ENCODE measurements at regions not wholly inside any gene's neighbourhood (a gene's known extent, or its start where the extent isn't known, plus 50 kb on each side); places are given as distances from the start of the nearest gene placed in this dataset.
"Not testable (repeated sequence)": the region's sequence is repeated elsewhere in the genome, so short reads cannot be mapped to it uniquely, and the experiment has no call there.

GRCh38 chr3:30469133-30469532 lies 137.3 kb upstream of the TGFBR2 start:
- no peak for DNase-seq (ENCODE audit: low spot score)

DNA sequence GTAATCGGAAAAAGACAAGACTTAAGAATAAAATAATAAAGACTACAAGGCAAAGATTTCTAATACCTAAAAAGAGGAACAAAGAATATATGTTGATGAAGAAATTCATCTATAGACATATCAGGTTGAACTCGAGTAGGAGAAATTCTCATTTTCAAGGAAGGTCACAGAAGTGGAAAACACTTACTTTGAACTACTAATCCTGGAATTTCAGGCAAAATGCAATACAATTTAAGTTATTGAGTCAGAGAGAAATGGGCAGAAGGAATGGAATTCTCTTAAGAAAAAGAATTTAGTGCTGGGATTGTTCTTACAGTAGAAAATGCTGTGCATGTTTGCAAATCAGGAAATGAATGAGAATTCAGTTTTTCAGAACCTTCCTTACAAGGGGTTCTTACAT lies 135.9 kb upstream of the TGFBR2 start:
- DNase-seq (ENCODE audit: low spot score): no peak

DNA sequence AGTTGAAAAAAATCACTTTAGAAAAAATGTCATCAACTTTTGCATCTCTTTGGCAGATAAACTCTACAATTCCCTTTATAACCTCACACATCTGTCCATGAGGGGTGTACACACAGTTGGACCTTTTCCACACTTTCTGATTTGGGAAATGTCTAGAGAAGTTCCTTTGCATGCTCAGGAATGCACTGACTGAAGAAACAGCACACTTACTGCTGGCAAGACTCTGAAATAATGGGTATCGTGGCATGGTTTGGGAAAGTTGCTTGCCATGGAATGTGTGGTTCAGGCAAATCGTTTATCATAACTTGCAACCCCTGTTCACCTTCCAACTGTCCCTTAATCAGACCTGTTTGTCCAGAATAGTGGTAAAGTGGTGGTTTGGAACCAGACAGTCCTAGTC lies 135.3 kb upstream of the TGFBR2 start:
- no peak for DNase-seq (ENCODE audit: low spot score)

DNA sequence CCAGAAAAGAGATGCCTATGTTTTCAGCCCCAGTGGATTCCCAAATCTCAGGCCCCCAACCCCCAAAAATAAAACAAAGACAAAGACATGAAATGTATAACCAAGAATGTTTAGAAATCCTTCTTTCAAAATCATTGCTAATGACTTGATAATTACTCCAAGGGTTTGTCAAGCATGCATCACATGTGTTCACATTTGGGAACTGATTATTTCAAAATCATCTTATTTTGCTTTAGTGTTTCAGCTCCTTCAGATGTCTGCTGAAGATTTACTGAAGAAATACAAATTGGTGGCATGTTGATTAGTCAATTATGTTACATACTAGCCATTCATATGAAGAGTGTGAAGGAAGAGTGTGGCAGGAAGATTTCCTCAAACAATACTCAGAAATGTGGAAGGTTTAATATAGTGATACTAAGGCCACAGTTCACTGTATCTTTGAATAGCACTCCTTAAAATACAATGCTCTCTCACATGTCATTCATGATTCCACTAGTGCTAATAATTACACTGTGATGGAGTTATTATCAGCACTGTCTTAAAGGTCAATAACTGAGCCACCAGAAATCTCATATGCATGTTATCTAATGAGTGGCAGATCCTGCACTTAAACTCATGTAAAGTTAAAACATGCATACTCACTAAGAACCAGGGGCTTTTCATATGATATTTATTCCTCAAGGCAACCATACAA lies 134.5 kb upstream of the TGFBR2 start:
- DNase-seq (ENCODE audit: low spot score): no peak

GRCh38 chr3:30473374-30474051 lies 132.9 kb upstream of the TGFBR2 start:
- DNase-seq (ENCODE audit: low spot score): no peak

- DNase-seq (ENCODE audit: low spot score): no peak
Measured at GRCh38 chr3:30474371-30474770, 132.0 kb upstream of the TGFBR2 start.

GRCh38 chr3:30475038-30475808 lies 131.2 kb upstream of the TGFBR2 start:
- no peak for DNase-seq (ENCODE audit: low spot score)

GRCh38 chr3:30475809-30476178 lies 130.6 kb upstream of the TGFBR2 start:
- no peak for DNase-seq (ENCODE audit: low spot score)

DNA sequence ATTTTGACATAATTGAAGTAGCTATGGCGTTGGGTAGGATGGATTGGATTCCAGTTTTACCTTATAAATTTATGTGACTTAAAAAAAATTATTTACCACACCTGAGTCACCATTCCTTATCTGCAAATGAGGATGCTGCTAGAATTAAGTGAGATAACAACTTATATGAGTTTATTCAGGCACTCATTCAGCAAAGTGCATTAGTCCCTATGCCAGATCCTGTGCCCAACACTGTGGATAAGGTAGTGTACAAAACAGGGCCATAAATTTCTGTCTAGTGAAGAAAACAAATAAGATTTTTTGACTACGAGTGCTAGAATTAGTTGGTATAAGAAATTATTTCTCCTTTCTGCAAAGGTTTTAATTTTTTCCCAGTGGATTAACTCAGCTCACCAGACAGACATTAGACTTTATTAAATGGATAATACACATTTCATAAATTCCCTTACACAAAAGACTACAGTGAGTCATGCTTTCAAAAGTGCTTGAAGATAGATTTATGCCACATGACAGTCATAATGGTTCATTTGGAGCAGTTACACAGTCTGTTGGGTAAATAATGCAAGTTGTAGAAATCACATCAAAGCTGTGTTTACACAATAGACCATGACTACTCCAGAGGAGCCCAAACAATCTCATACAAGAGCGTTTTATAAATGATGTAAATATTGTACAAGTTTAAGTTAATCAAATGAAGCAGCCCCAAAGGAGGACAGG lies 129.9 kb upstream of the TGFBR2 start:
- DNase-seq (ENCODE audit: low spot score): peak; percentile 36

DNA sequence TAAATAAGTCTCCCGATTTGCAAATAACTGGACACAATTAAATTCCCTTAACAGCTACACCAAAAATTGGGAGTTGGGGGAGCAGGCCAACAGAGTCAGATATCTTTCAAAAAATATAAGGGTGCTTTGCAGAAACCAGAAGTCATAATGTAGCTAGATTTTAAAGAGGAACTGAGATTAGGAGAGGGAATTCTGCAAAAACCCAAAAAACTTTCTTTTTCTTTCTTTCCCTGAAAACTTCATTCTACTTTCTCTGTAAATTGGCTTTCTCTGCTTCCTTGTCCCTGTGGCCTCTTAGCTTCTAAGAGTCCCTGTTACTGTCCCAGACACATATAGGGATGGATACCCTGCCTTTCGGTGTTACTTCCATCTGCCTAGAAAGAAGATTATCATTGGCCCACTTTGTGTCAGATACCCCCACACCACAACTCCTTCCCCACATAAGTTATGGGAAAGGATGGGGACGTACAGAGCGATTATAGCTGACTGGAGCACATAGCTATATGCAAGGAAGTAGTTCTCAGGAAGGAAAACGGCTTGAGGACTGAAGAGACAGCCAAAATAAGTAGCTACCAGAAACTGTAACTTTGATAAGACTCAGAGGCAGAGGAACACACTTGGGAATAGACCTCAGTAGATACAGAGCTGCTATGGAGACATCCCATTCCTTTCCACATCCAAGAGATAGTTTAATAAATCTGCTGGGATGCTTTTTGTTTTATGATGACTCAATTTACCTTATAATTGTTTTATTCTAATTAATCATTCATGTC lies 129.1 kb upstream of the TGFBR2 start:
- no peak for DNase-seq (ENCODE audit: low spot score)

DNA sequence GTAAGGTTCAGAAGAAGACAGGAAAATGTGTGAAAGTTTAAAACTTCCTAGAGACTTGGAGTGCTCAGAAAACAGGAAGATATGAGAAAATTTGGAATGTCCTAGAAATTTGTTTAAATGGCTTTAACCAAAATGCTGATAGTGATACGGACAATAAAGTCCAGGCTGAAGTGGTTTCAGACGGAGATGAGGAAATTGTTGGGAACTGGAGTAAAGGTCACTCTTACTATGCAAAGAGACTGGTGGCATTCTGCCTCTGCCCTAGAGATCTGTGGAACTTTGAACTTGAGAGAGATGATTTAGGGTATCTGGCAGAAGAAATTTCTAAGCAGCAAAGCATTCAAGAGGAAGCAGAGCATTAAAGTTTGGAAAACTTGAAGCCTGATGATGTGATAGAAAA lies 126.7 kb upstream of the TGFBR2 start:
- DNase-seq (ENCODE audit: low spot score): not testable (repeated sequence)

DNA sequence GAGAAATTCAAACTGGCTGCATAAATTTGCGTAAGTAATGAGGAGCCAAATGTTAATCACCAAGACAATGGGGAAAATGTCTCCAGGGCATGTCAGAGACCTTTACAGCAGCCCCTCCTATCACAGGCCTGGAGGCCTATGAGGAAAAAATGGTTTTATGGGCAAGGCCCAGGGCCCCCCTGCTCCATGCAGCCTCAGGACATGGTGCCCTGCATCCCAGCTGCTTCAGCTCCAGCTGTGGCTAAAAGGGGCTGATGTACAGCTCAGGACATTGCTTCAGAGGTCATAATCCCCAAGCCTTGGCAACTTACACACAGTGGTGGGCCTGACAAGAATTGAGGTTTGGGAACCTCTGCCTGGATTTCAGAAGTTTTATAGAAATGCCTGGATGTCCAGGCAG lies 126.2 kb upstream of the TGFBR2 start:
- DNase-seq (ENCODE audit: low spot score): not testable (repeated sequence)

GRCh38 chr3:30480587-30480986 lies 125.8 kb upstream of the TGFBR2 start:
- no peak for DNase-seq (ENCODE audit: low spot score)

GRCh38 chr3:30481241-30481640 lies 125.2 kb upstream of the TGFBR2 start:
- no peak for DNase-seq (ENCODE audit: low spot score)

- not testable (repeated sequence) for DNase-seq (ENCODE audit: low spot score)
Measured at GRCh38 chr3:30484229-30484628, 122.2 kb upstream of the TGFBR2 start.

- no peak for DNase-seq (ENCODE audit: low spot score)
Measured at GRCh38 chr3:30486368-30486767, 120.0 kb upstream of the TGFBR2 start.

DNA sequence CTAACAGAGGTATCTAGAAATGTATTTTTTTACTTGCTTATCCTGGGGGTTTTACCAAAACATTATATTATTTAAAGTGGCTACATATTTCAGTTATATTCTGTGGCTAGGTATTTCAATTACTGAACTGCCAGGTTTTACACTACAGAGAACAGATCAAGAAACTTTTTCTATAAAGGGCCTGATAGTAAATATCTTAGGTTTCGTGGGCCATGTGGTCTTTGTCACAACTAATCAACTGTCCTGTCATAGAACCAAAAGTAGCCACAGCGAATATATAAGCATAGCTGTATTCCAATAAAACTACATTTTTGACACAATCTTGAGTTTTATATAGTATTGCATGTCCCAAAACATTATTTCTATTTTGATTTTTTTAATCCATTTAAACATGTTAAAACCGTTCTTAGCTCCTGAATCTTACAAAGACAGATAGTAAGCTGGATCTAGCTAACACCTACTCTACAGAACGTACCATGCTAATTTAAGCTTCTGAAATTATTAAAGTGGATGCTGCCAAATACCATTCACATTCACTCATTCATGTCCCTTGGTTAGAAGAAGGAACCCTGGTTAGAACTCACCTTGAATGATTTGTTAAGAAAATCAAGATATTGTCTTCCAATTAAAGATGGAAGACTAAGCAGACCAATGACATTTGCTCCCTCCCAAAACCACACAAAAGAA lies 118.2 kb upstream of the TGFBR2 start:
- no peak for DNase-seq (ENCODE audit: low spot score)

GRCh38 chr3:30492322-30493192 lies 113.8 kb upstream of the TGFBR2 start:
- DNase-seq (ENCODE audit: low spot score): no peak

GRCh38 chr3:30493911-30494311 lies 112.5 kb upstream of the TGFBR2 start:
- no peak for DNase-seq (ENCODE audit: low spot score)
